ENCODE measurements at regions not wholly inside any gene's neighbourhood (a gene's known extent, or its start where the extent isn't known, plus 50 kb on each side); places are given as distances from the start of the nearest gene placed in this dataset.

DNA sequence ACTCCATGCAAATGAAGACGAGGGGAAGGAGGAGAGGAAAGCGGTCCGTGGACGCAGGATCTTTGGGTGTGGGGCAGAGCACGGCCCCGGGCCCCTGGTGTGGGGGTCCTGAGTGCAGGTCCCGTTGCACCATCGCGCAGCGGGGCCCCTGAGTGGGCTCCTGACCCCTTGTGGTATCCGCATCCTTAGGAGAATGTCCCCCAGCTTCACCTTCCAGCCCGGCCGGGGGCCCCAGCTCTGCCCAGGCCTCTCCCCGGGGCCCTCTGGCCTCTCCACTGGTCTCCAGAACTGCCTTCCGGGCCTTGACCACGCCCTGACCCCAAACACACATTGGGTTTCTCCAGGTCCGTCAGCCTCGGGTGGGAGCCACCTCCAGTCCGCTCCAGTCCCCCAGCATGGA, 431.8 kb upstream of the SALL3 start:
- WGBS, 2 donors: 93 to 94% methylated on average over 19 of the region's 19 CpGs
- TF ChIP-seq, protein P1, sequence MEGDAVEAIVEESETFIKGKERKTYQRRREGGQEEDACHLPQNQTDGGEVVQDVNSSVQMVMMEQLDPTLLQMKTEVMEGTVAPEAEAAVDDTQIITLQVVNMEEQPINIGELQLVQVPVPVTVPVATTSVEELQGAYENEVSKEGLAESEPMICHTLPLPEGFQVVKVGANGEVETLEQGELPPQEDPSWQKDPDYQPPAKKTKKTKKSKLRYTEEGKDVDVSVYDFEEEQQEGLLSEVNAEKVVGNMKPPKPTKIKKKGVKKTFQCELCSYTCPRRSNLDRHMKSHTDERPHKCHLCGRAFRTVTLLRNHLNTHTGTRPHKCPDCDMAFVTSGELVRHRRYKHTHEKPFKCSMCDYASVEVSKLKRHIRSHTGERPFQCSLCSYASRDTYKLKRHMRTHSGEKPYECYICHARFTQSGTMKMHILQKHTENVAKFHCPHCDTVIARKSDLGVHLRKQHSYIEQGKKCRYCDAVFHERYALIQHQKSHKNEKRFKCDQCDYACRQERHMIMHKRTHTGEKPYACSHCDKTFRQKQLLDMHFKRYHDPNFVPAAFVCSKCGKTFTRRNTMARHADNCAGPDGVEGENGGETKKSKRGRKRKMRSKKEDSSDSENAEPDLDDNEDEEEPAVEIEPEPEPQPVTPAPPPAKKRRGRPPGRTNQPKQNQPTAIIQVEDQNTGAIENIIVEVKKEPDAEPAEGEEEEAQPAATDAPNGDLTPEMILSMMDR (IDR thresholded peaks at IDR 0.05): no peak
- no peak for TF ChIP-seq EP300 (IDR thresholded peaks at IDR 0.05)
- TF ChIP-seq POLR2A (IDR thresholded peaks at IDR 0.05): no peak
- TF ChIP-seq POLR2AphosphoS5 (IDR thresholded peaks at IDR 0.05): no peak
- Histone ChIP-seq H3K27me3 (peaks cover 0 to 4% (median 0%) of the 10 kb centered on the region in 3 donors), H3K27ac (no peak overlapping the region), H3K36me3 (no peaks in the 10 kb centered on the region), H3K9me3 (peaks cover 0 to 4% (median 0%) of the 10 kb centered on the region in 4 donors), H3K4me1 (no peaks in the 10 kb centered on the region), H3K4me3 (no peak overlapping the region)
- intact Hi-C loops (cut with DNase I): no loop called here
- DNase-seq: no peak

DNA sequence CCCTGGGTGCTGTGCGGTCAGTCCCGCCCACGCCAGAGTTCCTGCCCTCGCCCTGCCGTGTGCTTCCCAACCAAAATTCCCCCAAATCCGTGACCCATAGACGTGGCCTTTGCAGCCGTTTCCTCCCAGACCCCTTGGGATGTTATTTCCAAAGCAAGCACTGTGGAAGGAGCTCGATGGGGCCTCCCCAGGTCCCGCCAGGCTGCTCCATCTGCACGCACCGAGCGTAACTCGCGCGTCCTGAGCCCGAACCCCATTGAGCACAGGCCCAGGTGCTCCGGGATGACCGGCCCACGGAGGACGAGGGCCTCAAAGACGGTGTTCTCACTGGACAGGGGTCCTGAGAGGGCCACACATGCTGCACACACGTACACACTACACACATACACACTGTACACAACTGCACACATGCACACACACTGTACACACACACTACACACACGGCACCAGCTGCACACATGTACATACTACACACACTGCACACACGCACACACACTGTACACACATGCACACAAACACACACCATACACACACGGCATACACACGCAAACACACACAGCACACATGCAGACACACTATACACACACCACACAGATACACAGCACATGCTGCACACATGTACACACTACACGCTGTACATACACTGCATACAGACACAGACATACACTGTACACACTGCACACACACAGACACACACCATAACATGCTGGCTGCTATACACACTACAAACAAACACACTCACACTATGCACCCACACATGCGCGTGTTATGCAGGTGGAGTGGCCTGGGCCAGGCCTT, 431.2 kb upstream of the SALL3 start:
- Histone ChIP-seq H3K27ac (no peak overlapping the region), H3K4me1 (no peaks in the 10 kb centered on the region), H3K9me3 (peaks cover 0 to 4% (median 0%) of the 10 kb centered on the region in 4 donors), H3K4me3 (no peak overlapping the region), H3K36me3 (no peaks in the 10 kb centered on the region), H3K27me3 (peaks cover 0 to 4% (median 0%) of the 10 kb centered on the region in 3 donors)
- no peak for DNase-seq
- intact Hi-C loops (cut with DNase I): no loop called here
- TF ChIP-seq POLR2A (IDR thresholded peaks at IDR 0.05): no peak
- TF ChIP-seq POLR2AphosphoS5 (IDR thresholded peaks at IDR 0.05): no peak
- no peak for TF ChIP-seq EP300 (IDR thresholded peaks at IDR 0.05)
- TF ChIP-seq, protein P1 (IDR thresholded peaks at IDR 0.05): no peak
- WGBS, 2 donors: 95 to 96% methylated on average over 30 of the region's 30 CpGs

DNA sequence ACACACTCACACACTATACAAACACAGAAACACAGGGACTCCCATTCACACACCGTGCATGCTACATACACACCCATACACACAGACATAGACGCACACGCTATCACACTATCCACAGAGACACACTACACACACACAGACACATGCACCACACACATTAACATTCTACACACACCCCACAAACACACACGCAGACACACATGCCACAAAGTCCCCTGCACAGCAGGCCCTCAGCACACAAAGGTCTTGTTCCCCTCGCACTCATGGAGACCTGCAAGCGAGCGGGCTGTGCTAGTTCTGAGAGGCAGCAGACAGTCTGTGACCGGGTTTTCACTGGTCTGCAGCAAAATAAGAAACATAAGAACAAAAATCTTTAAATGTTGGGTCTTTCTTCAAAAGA, 429.6 kb upstream of the SALL3 start:
- DNase-seq: no peak
- WGBS, 2 donors: 89 to 92% methylated on average over 8 of the region's 8 CpGs
- TF ChIP-seq POLR2A (IDR thresholded peaks at IDR 0.05): no peak
- no peak for TF ChIP-seq POLR2AphosphoS5 (IDR thresholded peaks at IDR 0.05)
- TF ChIP-seq, protein P1 (IDR thresholded peaks at IDR 0.05): no peak
- TF ChIP-seq EP300 (IDR thresholded peaks at IDR 0.05): no peak

DNA sequence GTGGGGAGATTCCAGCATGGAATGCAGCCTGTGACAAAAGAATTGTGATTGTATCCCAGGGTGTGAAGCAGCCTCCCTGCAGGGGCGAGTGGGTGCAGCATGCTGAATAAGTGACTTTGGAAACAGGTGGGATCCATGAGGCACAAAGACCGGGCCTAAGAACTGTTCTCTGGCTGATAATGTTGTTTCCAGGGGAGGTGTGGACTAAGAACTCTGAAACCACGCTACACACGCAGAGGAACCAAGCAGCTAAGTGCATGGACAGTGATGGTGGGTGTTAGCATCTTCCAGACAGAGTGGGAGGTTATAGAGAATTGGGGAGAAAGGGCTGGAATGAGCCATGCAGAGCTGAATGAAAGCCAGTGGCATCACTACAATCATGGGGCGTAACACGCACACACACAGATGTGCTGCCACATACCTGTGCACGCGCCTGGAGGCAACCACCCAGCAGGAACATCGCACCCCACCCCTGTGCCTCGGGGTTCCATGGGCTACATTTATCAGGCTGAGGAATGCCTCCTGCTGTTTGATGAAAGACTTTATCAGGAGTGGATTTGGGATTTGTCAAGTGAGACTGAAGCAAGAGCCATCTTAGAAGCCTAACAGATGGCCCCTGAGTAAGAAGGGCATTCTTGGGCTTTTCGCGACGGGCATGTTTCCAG, 424.5 kb upstream of the SALL3 start:
- Histone ChIP-seq H3K4me3 (no peak overlapping the region), H3K27ac (no peak overlapping the region), H3K36me3 (no peaks in the 10 kb centered on the region), H3K27me3 (no peaks in the 10 kb centered on the region), H3K9me3 (peaks cover 0 to 11% (median 2%) of the 10 kb centered on the region in 4 donors), H3K4me1 (no peaks in the 10 kb centered on the region)
- intact Hi-C loops (cut with DNase I): no loop called here
- TF ChIP-seq EP300 (IDR thresholded peaks at IDR 0.05) (no peak), POLR2AphosphoS5 (IDR thresholded peaks at IDR 0.05) (no peak), POLR2A (IDR thresholded peaks at IDR 0.05) (no peak)
- TF ChIP-seq, protein P1 (IDR thresholded peaks at IDR 0.05): no peak
- 85 to 93% methylated on average over 13 of the region's 13 CpGs for WGBS, 2 donors
- DNase-seq: no peak

More for the DNA sequence above, 429.6 kb upstream of the SALL3 start:
- H3K9me3 ChIP-seq: peaks cover 0 to 8% (median 2%) of the 10 kb centered on the region in 4 donors
- H3K27me3 ChIP-seq: peaks cover 0 to 4% (median 0%) of the 10 kb centered on the region in 3 donors
- no peak overlapping the region for H3K27ac ChIP-seq
- no peaks in the 10 kb centered on the region for H3K4me1 ChIP-seq
- H3K4me3 ChIP-seq: no peak overlapping the region
- intact Hi-C loops (cut with DNase I): no loop called here
- no peaks in the 10 kb centered on the region for H3K36me3 ChIP-seq

All from sigmoid colon (tissue), 6 donors.